Activated B cell treated with CpG ODN at 0.5 μM for 24 hours (primary cell): ENCODE measurements at regions not wholly inside any gene's neighbourhood (a gene's known extent, or its start where the extent isn't known, plus 50 kb on each side); places are given as distances from the start of the nearest gene placed in this dataset.

Source experiments
- ATAC-seq: fragments of 200-7000 bp; cut with Tn5 transposase; one replicate; pipeline ENCODE4 v1.10.0; 2021; ENCODE audit warnings: low read depth, mild to moderate bottlenecking, moderate library complexity
- CTCF ChIA-PET: fragments of 350-600 bp; sonication (Branson Sonifier 250); formaldehyde crosslinking; loops from one replicate; lab custom pipeline; 2021; ENCODE audit warnings: antibody characterized with exemption; lab: Charles Lee
- POLR2A ChIA-PET: fragments of 350-600 bp; sonication (Branson Sonifier 250); formaldehyde crosslinking; loops from one replicate; lab custom pipeline; 2021; ENCODE audit warnings: antibody characterized with exemption; lab: Charles Lee
- DNase-seq: peaks from one replicate; pipeline ENCODE4 v3.0.0; 2022
- H3K27ac Mint-ChIP-seq: one replicate; pipeline ENCODE4 v1.8.0; 2020; ENCODE audit warnings: mixed read lengths
- H3K27me3 Mint-ChIP-seq: one replicate; pipeline ENCODE4 v1.8.0; 2021; ENCODE audit warnings: mixed read lengths
- H3K36me3 Mint-ChIP-seq: one replicate; pipeline ENCODE4 v1.8.0; 2021; ENCODE audit warnings: low read depth, mixed read lengths
- H3K4me1 Mint-ChIP-seq: one replicate; pipeline ENCODE4 v1.8.0; 2021; ENCODE audit warnings: mixed read lengths
- H3K4me3 Mint-ChIP-seq: one replicate; pipeline ENCODE4 v1.8.0; 2020; ENCODE audit warnings: mild to moderate bottlenecking, mixed read lengths
- H3K9me3 Mint-ChIP-seq: one replicate; pipeline ENCODE4 v1.8.0; 2020; ENCODE audit warnings: mixed read lengths
- CTCF ChIP-seq: fragments of 200-600 bp; IDR thresholded peaks from one replicate; pipeline ENCODE4 v1.8.0; 2022; ENCODE audit warnings: antibody characterized with exemption, mild to moderate bottlenecking
- intact Hi-C: fragments of 100-400 bp; cut with micrococcal nuclease; formaldehyde crosslinking; loops from one replicate; pipeline ENCODE4 v1.15.1; 2024

- H3K36me3 Mint-ChIP-seq: no peaks in the 10 kb centered on the region
- H3K9me3 Mint-ChIP-seq: no peaks in the 10 kb centered on the region
- ChIA-PET CTCF (no interaction called here), POLR2A (no interaction called here)
- DNase-seq: no peak
- no peak overlapping the region for H3K4me3 Mint-ChIP-seq
- TF ChIP-seq CTCF: no peak
- ATAC-seq: no peak
- H3K27ac Mint-ChIP-seq: no peak overlapping the region
- no peaks in the 10 kb centered on the region for H3K27me3 Mint-ChIP-seq
- no peaks in the 10 kb centered on the region for H3K4me1 Mint-ChIP-seq
- intact Hi-C loops: no loop called here
Measured at GRCh38 chr5:111932628-111933027, 175.6 kb upstream of the NREP start.

GRCh38 chr5:111932199-111932598, 175.2 kb upstream of the NREP start:
- TF ChIP-seq CTCF: no peak
- no peak for DNase-seq
- H3K36me3 Mint-ChIP-seq: no peaks in the 10 kb centered on the region
- ChIA-PET CTCF (no interaction called here), POLR2A (no interaction called here)
- no peak overlapping the region for H3K27ac Mint-ChIP-seq
- intact Hi-C loops: no loop called here
- ATAC-seq: no peak
- no peaks in the 10 kb centered on the region for H3K27me3 Mint-ChIP-seq
- H3K4me1 Mint-ChIP-seq: no peaks in the 10 kb centered on the region
- H3K4me3 Mint-ChIP-seq: no peak overlapping the region
- no peaks in the 10 kb centered on the region for H3K9me3 Mint-ChIP-seq

- ATAC-seq (no peak), DNase-seq (no peak)
- H3K36me3 Mint-ChIP-seq: no peaks in the 10 kb centered on the region
- intact Hi-C loops: no loop called here
- H3K27ac Mint-ChIP-seq: no peak overlapping the region
- no peak overlapping the region for H3K4me3 Mint-ChIP-seq
- H3K27me3 Mint-ChIP-seq: no peaks in the 10 kb centered on the region
- no peaks in the 10 kb centered on the region for H3K4me1 Mint-ChIP-seq
- POLR2A ChIA-PET: no interaction called here
- no peak for TF ChIP-seq CTCF
- CTCF ChIA-PET: no interaction called here
- H3K9me3 Mint-ChIP-seq: no peaks in the 10 kb centered on the region
Measured at GRCh38 chr5:111931655-111932054, 174.7 kb upstream of the NREP start.

- TF ChIP-seq CTCF: no peak
- H3K9me3 Mint-ChIP-seq: no peaks in the 10 kb centered on the region
- ATAC-seq: no peak
- ChIA-PET CTCF (no interaction called here), POLR2A (no interaction called here)
- no peaks in the 10 kb centered on the region for H3K36me3 Mint-ChIP-seq
- H3K27me3 Mint-ChIP-seq: no peaks in the 10 kb centered on the region
- H3K4me3 Mint-ChIP-seq: no peak overlapping the region
- intact Hi-C loops: no loop called here
- no peaks in the 10 kb centered on the region for H3K4me1 Mint-ChIP-seq
- H3K27ac Mint-ChIP-seq: no peak overlapping the region
- no peak for DNase-seq
Measured at GRCh38 chr5:111930905-111931461, 174.0 kb upstream of the NREP start.

GRCh38 chr5:111930449-111930848, 173.5 kb upstream of the NREP start:
- no peaks in the 10 kb centered on the region for H3K4me1 Mint-ChIP-seq
- no peaks in the 10 kb centered on the region for H3K27me3 Mint-ChIP-seq
- intact Hi-C loops: no loop called here
- DNase-seq (no peak), ATAC-seq (no peak)
- H3K36me3 Mint-ChIP-seq: no peaks in the 10 kb centered on the region
- no peaks in the 10 kb centered on the region for H3K9me3 Mint-ChIP-seq
- H3K4me3 Mint-ChIP-seq: no peak overlapping the region
- no peak for TF ChIP-seq CTCF
- ChIA-PET CTCF (no interaction called here), POLR2A (no interaction called here)
- no peak overlapping the region for H3K27ac Mint-ChIP-seq
